ENCODE measurements at regions not wholly inside any gene's neighbourhood (a gene's known extent, or its start where the extent isn't known, plus 50 kb on each side); places are given as distances from the start of the nearest gene placed in this dataset.

DNA sequence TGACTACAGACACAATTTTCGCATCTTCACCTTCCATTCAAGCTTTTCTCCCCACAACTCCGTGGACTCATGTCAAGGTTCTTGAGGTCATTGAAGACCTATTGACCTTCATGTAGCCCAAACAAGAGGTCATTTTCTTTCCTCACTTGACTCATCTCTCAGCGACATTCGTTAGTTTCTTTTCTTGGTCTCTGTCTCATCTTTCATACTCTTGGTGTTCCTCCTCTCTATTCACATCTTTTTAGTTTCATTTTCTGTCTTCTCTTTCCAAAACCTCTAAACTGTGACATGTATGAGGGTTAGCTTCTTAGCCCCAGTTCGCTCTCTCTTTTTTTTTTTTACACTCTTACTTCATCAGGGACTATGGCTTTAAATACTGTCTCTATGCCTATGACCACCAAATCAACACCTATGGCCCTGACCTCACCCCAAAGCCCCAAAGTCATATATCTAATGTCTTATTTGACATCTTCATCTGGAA, 128.6 kb upstream of the BACH2 start:
- H3K36me3 Mint-ChIP-seq (ENCODE audit: insufficient read depth, unreplicated experiment), result no peaks in the 10 kb centered on the region
- Histone ChIP-seq H3K4me3 (ENCODE audit: low read depth, low read length) (no peak overlapping the region), H3K36me3 (ENCODE audit: control insufficient read depth, insufficient read depth, low read length) (no peaks in the 10 kb centered on the region), H3K27me3 (replicated peaks; ENCODE audit: control insufficient read depth, insufficient read depth, low read length) (no peaks in the 10 kb centered on the region), H3K4me1 (no peaks in the 10 kb centered on the region), H3K9me3 (no peaks in the 10 kb centered on the region)
- ChIA-PET POLR2A (no interaction called here), CTCF (no interaction called here)
- H3K4me1 Mint-ChIP-seq (ENCODE audit: low read depth, unreplicated experiment), result no peaks in the 10 kb centered on the region
- TF ChIP-seq, protein P1, sequence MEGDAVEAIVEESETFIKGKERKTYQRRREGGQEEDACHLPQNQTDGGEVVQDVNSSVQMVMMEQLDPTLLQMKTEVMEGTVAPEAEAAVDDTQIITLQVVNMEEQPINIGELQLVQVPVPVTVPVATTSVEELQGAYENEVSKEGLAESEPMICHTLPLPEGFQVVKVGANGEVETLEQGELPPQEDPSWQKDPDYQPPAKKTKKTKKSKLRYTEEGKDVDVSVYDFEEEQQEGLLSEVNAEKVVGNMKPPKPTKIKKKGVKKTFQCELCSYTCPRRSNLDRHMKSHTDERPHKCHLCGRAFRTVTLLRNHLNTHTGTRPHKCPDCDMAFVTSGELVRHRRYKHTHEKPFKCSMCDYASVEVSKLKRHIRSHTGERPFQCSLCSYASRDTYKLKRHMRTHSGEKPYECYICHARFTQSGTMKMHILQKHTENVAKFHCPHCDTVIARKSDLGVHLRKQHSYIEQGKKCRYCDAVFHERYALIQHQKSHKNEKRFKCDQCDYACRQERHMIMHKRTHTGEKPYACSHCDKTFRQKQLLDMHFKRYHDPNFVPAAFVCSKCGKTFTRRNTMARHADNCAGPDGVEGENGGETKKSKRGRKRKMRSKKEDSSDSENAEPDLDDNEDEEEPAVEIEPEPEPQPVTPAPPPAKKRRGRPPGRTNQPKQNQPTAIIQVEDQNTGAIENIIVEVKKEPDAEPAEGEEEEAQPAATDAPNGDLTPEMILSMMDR (IDR thresholded peaks at IDR 0.05; ENCODE audit: insufficient read depth in 1 of 2, low read depth in 1 of 2, low read length in 1 of 2, severe bottlenecking in 1 of 2, unreplicated experiment in 1 of 2), result no peak
- BruUV-seq (replicated peaks), result no TSS peak
- H3K9me3 Mint-ChIP-seq (ENCODE audit: unreplicated experiment), result peaks cover 12% of the 10 kb centered on the region
- no peak for DNase-seq
- H3K4me3 Mint-ChIP-seq (ENCODE audit: unreplicated experiment), result no peak overlapping the region
- intact Hi-C loops (cut with micrococcal nuclease; ENCODE audit: unreplicated experiment), result no loop called here
- H3K27ac Mint-ChIP-seq (ENCODE audit: unreplicated experiment), result no peak overlapping the region
- H3K27me3 Mint-ChIP-seq (ENCODE audit: insufficient read depth, unreplicated experiment), result peaks cover 6% of the 10 kb centered on the region

DNA sequence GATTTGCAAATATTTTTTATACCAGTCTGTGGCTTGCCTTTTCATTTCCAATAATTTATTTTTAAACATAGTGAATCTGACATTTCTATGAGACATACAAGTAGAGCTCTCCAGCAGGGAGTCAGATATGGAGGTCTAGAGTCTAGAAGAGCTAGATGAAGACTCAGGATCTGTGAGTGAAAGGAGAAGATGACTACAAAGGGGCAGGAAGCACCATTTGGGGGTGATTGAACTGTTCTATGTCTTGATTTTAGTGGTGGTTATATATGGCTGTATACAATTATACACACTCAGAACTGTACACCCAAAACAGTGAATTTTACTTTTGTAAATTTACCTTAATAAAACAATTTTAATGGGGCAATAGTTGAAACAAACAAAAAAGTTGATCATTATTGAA, 127.9 kb upstream of the BACH2 start:
- DNase-seq, result no peak
- H3K36me3 ChIP-seq (ENCODE audit: control insufficient read depth, insufficient read depth, low read length), result no peaks in the 10 kb centered on the region
- ChIA-PET CTCF (no interaction called here), POLR2A (no interaction called here)
- H3K4me1 ChIP-seq, result no peaks in the 10 kb centered on the region
- TF ChIP-seq, protein P1 (IDR thresholded peaks at IDR 0.05; ENCODE audit: insufficient read depth in 1 of 2, low read depth in 1 of 2, low read length in 1 of 2, severe bottlenecking in 1 of 2, unreplicated experiment in 1 of 2), result no peak
- peaks cover 10% of the 10 kb centered on the region for H3K27me3 Mint-ChIP-seq (ENCODE audit: insufficient read depth, unreplicated experiment)
- H3K4me3 Mint-ChIP-seq (ENCODE audit: unreplicated experiment), result no peak overlapping the region
- BruUV-seq (replicated peaks), result no TSS peak
- intact Hi-C loops (cut with micrococcal nuclease; ENCODE audit: unreplicated experiment), result no loop called here
- peaks cover 6% of the 10 kb centered on the region for H3K9me3 Mint-ChIP-seq (ENCODE audit: unreplicated experiment)
- H3K4me3 ChIP-seq (ENCODE audit: low read depth, low read length), result no peak overlapping the region
- H3K9me3 ChIP-seq, result no peaks in the 10 kb centered on the region
- H3K36me3 Mint-ChIP-seq (ENCODE audit: insufficient read depth, unreplicated experiment), result no peaks in the 10 kb centered on the region
- H3K4me1 Mint-ChIP-seq (ENCODE audit: low read depth, unreplicated experiment), result no peaks in the 10 kb centered on the region
- H3K27ac Mint-ChIP-seq (ENCODE audit: unreplicated experiment), result no peak overlapping the region
- H3K27me3 ChIP-seq (replicated peaks; ENCODE audit: control insufficient read depth, insufficient read depth, low read length), result no peaks in the 10 kb centered on the region

GRCh38 chr6:90421666-90422065, 125.0 kb upstream of the BACH2 start:
- no peaks in the 10 kb centered on the region for H3K9me3 ChIP-seq
- H3K4me3 Mint-ChIP-seq (ENCODE audit: unreplicated experiment), result no peak overlapping the region
- intact Hi-C loops (cut with micrococcal nuclease; ENCODE audit: unreplicated experiment), result no loop called here

More at GRCh38 chr6:90421666-90422065, 125.0 kb upstream of the BACH2 start:
- DNase-seq, result no peak
- H3K4me1 Mint-ChIP-seq (ENCODE audit: low read depth, unreplicated experiment), result no peaks in the 10 kb centered on the region
- TF ChIP-seq, protein P1 (IDR thresholded peaks at IDR 0.05; ENCODE audit: insufficient read depth in 1 of 2, low read depth in 1 of 2, low read length in 1 of 2, severe bottlenecking in 1 of 2, unreplicated experiment in 1 of 2), result no peak
- Histone ChIP-seq H3K4me1 (no peaks in the 10 kb centered on the region), H3K27me3 (replicated peaks; ENCODE audit: control insufficient read depth, insufficient read depth, low read length) (no peaks in the 10 kb centered on the region), H3K36me3 (ENCODE audit: control insufficient read depth, insufficient read depth, low read length) (no peaks in the 10 kb centered on the region), H3K4me3 (ENCODE audit: low read depth, low read length) (no peak overlapping the region)
- ChIA-PET CTCF (no interaction called here), POLR2A (no interaction called here)
- H3K36me3 Mint-ChIP-seq (ENCODE audit: insufficient read depth, unreplicated experiment), result no peaks in the 10 kb centered on the region
- peaks cover 16% of the 10 kb centered on the region for H3K27me3 Mint-ChIP-seq (ENCODE audit: insufficient read depth, unreplicated experiment)
- no peaks in the 10 kb centered on the region for H3K9me3 Mint-ChIP-seq (ENCODE audit: unreplicated experiment)
- H3K27ac Mint-ChIP-seq (ENCODE audit: unreplicated experiment), result no peak overlapping the region
- no TSS peak for BruUV-seq (replicated peaks)

Measured in Caco-2 (cell line).